HG02973 (cell line): ENCODE measurements at regions not wholly inside any gene's neighbourhood (a gene's known extent, or its start where the extent isn't known, plus 50 kb on each side); places are given as distances from the start of the nearest gene placed in this dataset.
"Not testable (repeated sequence)": the region's sequence is repeated elsewhere in the genome, so short reads cannot be mapped to it uniquely, and the experiment has no call there.

ENCODE experiments used
- ATAC-seq: cut with Tn5 transposase; IDR thresholded peaks from one replicate; pipeline ENCODE4 v1.9.1; 2021; ENCODE audit warnings: moderate library complexity; ENCODE audit not compliant: unreplicated experiment

DNA sequence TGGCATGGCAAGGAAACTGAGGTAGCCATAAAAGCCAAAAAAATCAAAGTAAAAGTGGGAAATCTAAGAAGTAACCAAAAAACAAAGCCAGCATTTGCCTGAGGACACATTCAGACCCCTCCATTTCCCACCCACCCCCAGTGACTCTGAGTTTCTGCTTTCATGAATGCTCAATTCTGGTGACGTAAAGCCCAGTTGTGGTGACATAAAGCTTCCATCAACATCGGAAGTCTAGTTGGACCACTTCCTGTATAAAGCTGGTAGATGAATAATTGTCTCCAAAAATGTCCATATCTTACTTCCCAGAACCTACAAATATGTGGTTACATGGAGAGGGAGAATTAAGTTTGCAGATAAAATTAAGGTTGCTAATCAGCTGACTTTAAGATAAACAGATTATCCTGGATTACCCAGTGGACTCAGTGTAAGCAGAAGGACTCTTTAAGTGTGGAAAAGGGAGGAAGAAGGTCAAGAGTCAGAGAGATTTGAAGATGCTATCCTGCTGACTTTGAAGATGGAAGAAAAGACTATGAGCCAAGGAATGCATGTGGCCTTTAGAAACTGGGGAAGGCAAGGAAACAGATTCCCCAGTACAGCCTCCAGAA, 62.0 kb upstream of the ST3GAL6 start:
- no peak for ATAC-seq

DNA sequence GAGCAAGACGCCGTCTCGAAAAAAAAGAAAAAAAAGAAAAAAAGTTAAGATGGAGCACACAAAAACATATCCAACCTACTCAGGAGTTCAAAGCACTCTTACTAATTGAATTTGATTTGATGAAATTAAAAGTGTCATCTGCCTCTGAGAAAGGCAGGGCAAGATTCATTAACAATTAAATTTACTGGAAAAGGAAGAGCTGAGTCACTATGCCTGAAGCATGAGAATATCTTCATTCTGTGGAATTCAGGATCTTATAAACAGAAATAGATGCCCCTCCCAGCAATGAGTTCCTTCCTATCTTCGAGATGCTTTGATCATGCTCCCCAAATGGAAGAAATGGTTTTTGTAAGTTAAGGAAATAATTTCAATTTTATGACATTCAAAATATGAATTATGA, 61.0 kb upstream of the ST3GAL6 start:
- no peak for ATAC-seq

DNA sequence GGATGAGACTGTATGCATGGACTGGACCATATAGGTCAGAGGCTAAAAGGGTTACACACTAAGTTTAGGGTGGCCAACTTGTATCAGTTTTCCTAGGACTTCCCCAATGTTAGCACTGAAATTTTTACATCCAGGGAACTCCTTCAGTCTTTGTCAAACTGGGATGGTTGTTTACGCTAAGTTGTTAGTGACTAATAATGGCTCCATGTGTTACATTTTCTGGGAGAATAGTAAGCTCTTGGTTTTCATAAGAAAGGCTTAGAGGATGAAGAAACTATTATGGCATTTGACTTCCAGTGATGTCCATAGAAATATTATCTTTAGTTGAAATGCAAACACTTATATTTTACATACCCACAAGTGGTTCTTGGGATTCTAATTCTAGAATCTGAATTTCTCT, 57.9 kb upstream of the ST3GAL6 start:
- no peak for ATAC-seq

DNA sequence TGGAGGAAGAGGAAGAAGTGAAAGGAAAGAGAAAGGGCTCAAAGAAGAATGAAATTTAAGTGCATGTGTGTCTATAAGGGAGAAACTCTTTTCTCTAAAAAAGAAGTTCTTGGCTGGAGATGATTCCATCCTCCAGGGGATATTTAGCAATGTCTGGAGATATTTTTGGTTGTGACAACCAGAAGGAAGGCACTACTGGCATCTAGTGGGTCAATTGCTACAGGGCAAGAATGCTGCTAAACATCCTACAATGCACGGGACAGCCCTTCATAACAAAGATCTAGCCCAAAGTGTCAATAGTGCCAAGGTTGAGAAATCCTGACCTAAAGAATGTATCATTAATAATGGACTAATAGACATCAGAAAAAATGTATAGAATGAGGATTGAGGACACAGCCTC, 57.4 kb upstream of the ST3GAL6 start:
- ATAC-seq, result no peak

DNA sequence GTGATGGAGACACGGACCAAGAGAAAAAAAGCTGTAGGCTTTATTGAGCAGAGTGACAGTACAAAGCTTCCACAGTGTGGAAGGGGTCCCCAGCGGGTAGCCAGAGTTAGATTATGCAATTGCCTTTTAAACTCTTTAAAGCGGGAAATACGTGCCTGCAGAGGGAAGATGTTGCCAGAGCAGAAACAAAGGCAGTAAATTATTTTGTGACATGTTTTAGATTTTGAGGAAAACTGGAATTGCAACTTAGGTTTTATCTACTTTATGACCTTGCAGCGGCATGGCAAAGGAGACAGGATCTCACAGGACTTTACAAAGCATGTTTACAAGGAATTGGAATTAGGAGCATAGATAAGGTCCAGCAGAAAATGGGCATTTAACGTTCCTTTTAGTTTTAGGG, 54.5 kb upstream of the ST3GAL6 start:
- not testable (repeated sequence) for ATAC-seq

DNA sequence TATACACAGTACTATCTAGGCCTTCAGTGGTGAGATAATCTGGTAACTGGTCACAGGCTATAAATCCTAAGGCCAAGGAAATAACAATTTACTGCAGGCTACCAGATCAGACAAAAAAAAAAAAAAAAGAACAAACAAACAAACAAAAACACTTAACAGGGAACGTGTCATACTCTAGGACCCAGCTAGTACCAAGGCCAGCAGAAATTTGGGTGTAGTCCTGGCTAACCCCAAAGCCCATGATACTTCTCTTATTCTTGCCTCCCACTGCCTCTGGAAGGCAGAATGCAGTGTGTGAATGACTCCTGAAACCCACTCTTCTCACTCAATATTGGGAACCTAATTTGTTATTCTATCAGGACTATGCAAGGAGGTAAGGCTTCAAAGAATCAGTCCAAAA, 53.7 kb upstream of the ST3GAL6 start:
- no peak for ATAC-seq

DNA sequence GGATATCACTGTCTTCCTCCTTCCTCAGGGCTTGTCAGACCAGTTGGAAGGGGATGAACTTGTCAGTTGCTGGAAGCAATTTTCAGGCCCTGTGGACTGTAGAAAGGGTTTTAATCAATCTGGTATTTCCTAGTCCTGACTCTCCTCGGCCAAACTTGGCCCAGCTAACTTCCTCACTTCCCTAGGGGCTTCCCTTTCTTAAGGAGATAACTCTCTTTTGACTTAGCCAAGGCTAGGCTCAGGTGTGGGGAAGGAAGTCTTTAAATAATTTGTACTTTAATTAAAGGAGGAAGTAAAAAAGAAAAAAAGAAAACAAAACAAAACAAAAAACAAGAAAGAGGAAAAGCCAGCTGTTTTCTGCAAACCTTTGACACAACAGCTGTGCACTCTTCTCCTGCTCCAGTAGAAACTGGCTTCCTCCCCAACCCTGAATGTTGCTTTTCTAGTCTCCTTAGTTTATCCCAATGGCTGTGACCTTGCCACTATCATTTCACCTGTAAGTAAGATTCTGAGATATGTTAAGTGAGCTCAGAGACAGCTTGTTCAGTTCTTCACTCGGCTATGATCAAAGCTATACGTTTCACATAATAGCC, 53.0 kb upstream of the ST3GAL6 start:
- no peak for ATAC-seq

DNA sequence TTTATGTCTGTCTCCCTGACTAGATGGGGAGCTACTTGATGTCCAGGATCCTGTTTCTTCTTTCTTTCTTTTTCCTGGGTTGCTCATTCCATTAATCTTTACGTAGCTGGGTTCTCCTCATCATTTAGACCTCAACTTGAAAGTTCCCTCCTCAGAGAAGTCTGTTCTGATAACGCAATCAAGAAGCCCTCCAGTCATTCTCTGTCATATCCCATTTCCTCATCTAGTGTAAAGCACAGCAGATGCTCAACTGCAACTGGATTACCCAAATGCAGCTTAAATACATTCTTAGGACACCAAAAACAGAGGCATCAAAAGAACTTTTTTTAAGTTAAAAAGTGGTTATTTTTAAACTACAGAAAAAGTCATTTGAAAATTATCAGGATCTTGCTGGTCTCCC, 51.7 kb upstream of the ST3GAL6 start:
- no peak for ATAC-seq

DNA sequence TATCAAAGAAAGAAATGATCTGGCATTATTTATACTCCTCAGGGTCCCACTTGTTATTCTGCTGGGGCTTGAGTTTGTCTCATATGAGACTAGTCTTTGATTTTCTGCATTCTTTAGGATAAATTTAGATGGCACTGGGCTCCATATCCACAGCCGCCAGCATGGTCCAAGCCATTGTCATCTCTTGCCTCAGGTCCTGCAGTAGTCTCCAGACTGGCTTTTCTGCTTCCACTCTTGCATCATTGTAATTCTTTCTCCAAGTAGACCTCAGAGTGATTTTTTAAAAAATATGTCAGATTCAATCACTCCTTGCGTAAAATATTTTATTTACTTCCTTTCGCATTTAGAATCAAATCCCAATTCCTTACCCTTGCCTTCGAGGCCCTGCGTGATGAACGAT, 50.4 kb upstream of the ST3GAL6 start:
- ATAC-seq, result no peak

DNA sequence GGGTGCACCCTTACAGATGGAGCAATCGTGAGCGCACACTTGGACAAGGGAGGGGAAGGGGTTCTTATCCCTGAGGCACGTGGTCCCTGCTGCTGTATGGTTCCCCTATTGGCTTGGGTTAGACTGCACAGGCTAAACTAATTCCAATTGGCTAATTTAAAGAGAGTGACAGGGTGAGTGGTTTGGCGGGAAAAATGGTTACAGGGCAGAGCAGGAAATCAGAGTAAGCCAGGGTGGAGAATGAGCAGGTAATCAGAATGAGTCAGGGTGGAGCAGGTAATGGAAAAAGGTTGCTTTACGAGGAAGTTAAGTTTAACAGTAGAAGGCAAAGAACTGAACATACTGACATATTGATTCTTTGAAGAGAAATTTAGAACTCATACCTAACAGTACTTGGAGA, 49.8 kb upstream of the ST3GAL6 start:
- not testable (repeated sequence) for ATAC-seq
